ENCODE measurements at regions not wholly inside any gene's neighbourhood (a gene's known extent, or its start where the extent isn't known, plus 50 kb on each side); places are given as distances from the start of the nearest gene placed in this dataset.

DNA sequence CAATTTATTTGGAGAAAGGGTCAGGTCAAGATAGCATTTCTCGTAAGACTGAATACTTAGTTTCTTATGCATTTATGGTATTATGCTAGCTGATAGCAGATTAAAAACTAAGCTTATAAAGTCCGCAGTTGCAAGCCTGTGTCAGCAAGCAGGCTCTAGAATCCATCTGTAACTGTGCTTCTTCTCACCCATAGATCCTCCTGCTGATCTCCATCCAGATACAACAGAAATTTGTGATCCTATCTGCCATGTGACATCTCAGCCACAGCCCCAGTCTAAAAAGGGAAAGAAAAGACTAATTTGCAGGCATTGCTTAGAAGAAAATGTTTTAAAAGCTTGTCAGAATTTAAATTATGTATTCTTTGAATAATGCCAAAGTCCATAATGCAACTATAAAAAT, 265.4 kb upstream of the CCDC54 start:
- TF ChIP-seq POLR2AphosphoS5 (IDR thresholded peaks at IDR 0.05; ENCODE audit: low read depth, low read length): no peak
- TF ChIP-seq POU2F2 (IDR thresholded peaks at IDR 0.05; ENCODE audit: low read depth, low read length): no peak
- TF ChIP-seq POLR2A (IDR thresholded peaks at IDR 0.05; ENCODE audit: low read depth, low read length): no peak
- TF ChIP-seq TAF1 (IDR thresholded peaks at IDR 0.05; ENCODE audit: low read depth, low read length): no peak
- no peak for TF ChIP-seq PAX5 (IDR thresholded peaks at IDR 0.05; ENCODE audit: insufficient read depth, low read length, severe bottlenecking)
- TF ChIP-seq SPI1 (IDR thresholded peaks at IDR 0.05; ENCODE audit: low read depth, low read length): no peak

All from GM12891 (cell line).